RWPE1 (cell line): ENCODE measurements at regions not wholly inside any gene's neighbourhood (a gene's known extent, or its start where the extent isn't known, plus 50 kb on each side); places are given as distances from the start of the nearest gene placed in this dataset.
"Not testable (repeated sequence)": the region's sequence is repeated elsewhere in the genome, so short reads cannot be mapped to it uniquely, and the experiment has no call there.

Source experiments
- CTCF ChIA-PET: fragments of 350-600 bp; sonication (Branson Sonifier 250); formaldehyde crosslinking; extraction: SDS; loops from one replicate; lab custom pipeline; 2021; lab: Yijun Ruan, JAX
- POLR2A ChIA-PET: fragments of 400-600 bp; formaldehyde crosslinking; extraction: SDS; loops from one replicate; lab custom pipeline; 2020; ENCODE audit warnings: antibody characterized with exemption; ENCODE audit not compliant: low non-redundant PET; lab: Yijun Ruan, JAX
- DNase-seq: peaks from one replicate; pipeline ENCODE4 v3.0.0; 2012; ENCODE audit warnings: low spot score
- H3K27ac ChIP-seq: fragments of 450-650 bp; 2 replicates; pipeline ENCODE4 v1.5.1; 2017
- TF ChIP-seq, protein P1 (sequence below): fragments of 450-650 bp; conservative IDR thresholded peaks from 2 replicates; pipeline ENCODE4 v1.5.1; 2017; ENCODE audit warnings: low read depth, mild to moderate bottlenecking

DNA sequence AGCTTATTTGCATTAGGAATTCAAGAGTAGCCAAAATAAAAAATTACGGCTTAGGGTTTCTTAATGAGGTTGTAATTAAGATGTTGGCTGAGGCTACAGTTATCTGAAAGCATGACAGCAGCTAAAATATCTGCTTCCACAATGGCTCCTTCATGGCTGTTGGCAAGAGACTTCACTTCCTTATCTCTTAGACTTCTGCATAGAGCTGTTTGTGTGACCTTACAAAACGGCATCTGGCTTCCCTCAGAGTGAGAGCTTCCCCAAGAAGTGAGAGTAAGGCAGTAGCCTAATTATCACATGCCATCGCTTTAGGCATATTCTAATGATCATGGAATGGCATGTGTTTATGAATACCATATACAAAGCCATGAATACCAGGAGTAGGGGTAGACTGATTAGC is 57.6 kb downstream of the CCDC59 start:
- TF ChIP-seq, protein P1, sequence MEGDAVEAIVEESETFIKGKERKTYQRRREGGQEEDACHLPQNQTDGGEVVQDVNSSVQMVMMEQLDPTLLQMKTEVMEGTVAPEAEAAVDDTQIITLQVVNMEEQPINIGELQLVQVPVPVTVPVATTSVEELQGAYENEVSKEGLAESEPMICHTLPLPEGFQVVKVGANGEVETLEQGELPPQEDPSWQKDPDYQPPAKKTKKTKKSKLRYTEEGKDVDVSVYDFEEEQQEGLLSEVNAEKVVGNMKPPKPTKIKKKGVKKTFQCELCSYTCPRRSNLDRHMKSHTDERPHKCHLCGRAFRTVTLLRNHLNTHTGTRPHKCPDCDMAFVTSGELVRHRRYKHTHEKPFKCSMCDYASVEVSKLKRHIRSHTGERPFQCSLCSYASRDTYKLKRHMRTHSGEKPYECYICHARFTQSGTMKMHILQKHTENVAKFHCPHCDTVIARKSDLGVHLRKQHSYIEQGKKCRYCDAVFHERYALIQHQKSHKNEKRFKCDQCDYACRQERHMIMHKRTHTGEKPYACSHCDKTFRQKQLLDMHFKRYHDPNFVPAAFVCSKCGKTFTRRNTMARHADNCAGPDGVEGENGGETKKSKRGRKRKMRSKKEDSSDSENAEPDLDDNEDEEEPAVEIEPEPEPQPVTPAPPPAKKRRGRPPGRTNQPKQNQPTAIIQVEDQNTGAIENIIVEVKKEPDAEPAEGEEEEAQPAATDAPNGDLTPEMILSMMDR, result no peak
- no peak overlapping the region for H3K27ac ChIP-seq
- ChIA-PET POLR2A (no interaction called here), CTCF (no interaction called here)
- no peak for DNase-seq

DNA sequence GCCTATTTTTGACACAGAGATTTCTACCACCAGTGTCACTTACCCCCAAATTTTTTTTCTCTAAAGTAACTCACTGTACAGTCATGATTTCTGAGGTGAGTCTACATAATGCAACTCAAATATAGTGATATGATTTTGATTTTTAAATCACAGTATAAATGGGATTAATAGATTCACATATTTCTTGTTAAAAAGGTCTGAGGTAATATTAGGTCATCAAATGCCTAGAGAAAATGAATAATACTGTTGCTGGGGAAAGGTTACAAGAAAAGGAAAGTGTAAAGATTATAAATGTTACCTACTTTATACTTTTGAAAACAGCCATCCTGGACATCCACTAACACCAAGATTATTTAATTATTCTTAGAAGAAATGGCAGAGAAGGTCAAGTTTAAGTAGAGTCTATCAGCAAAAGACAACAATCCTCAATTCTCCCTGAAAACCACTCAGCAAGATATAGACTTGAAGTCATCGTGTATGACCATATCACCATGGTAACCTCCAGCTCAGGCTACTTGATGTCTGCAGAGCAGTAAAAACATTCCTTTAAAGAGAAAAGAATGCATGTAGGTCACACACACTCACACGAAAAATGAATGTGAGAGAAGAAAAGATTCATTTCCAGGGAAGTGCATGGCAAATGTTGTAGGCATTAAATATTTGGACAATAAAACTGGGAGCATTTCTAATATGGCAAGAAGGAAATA is 58.7 kb downstream of the CCDC59 start:
- DNase-seq, result no peak
- H3K27ac ChIP-seq, result no peak overlapping the region
- CTCF ChIA-PET, result no interaction called here
- TF ChIP-seq, protein P1, result no peak
- POLR2A ChIA-PET, result no interaction called here

DNA sequence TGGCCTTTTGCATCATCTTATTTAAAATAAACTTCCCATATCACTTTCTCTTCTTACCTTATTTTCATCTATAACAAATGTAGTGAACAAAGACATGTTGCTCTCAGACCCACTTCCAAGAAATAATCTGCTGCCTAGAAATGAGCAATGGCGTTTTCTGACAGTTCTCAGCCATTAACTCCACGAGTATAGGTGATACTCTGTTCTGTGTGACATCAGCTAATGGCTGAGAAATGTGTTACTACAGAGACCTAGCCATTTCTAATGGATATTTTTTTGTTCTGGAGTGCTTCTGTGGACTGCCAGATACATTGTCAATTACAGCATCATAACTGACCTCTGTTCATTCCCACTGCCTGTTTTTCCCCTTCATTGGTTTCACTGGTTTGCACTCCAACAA is 67.8 kb downstream of the CCDC59 start:
- no peak overlapping the region for H3K27ac ChIP-seq
- ChIA-PET POLR2A (no interaction called here), CTCF (no interaction called here)
- TF ChIP-seq, protein P1, result no peak
- DNase-seq, result no peak

DNA sequence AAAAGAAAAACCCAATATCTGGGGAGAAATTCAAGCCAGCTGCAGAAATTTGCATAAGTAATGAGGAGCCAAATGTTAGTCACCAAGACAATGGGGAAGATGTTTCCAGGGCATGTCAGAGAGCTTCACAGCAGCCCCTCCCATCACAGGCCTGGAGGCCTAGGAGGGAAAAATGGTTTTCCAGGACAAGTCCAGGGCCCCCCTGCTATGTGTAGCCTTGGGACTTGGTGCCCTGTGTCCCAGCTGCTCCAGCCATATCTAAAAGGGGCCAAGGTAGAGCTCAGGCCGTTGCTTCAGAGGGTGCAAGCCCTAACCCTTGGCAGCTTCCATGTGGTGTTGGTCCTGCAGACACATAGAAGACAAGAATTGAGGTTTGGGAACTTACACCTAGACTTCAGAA is 76.9 kb downstream of the CCDC59 start:
- CTCF ChIA-PET, DNase-seq, H3K27ac ChIP-seq, POLR2A ChIA-PET: not testable (repeated sequence)

DNA sequence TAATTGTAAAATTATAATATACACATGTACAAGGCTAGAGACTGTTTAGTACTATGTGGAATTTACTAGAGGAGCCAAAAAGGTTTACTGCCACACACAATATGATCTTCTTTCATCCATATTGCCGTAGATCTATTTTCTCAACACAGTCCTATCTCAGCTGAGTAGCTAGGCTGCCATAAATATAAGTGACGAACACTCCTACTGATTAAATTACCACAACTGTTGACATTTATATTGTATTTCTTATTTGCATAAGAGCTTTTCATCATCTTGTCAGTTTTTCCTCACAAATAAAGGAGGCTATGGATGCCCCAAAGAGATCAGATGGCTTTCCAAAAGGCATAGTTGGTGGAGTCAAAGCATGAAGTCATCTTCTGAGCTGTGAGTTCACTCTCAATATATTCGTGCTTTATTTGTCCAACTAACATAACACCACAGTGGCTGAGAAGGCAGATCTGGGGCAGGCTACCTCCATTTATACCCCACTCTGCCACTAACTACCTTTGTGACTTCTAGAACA is 78.6 kb downstream of the CCDC59 start:
- TF ChIP-seq, protein P1, result no peak
- CTCF ChIA-PET, result no interaction called here
- POLR2A ChIA-PET, result no interaction called here
- no peak for DNase-seq
- no peak overlapping the region for H3K27ac ChIP-seq

DNA sequence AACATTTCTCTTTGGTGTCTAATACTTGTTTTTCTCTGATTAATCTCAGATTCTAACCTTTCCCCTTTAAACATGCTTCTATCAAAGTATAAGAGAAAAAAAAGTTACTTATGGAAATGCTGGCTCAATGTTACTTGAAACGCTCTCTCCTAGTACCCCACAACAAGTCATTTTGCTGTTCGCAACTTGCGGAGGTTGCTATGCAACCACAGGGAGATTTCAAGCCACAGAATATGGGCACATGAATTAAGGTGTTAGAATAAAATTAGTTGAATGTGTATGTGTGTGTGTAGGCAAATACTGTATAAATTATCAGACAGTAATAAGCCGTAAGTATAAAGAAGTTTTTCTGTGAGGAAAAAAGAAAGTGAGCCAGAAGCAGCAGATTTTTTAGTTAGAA is 80.6 kb downstream of the CCDC59 start:
- POLR2A ChIA-PET, result no interaction called here

DNA sequence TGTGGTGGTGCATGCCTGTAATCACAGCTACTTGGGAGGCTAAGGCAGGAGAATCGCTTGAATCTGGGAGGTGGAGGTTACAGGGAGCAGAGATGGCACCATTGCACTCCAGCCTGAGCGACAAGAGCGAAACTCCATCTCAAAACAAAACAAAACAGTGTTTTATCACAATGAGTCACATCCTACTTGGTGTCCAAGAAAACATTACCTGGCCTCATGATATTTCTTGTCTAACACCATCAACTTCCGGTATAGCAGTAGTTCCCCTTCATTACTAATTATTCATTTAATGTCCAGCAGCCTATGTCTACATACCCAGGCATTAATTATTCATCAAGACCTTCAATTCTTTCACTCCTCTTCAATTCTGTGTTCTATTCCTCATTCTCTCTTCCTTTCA is 115.5 kb downstream of the CCDC59 start:
- TF ChIP-seq, protein P1, result no peak
- ChIA-PET POLR2A (no interaction called here), CTCF (no interaction called here)
- no peak overlapping the region for H3K27ac ChIP-seq
- no peak for DNase-seq

More for the DNA sequence above, 80.6 kb downstream of the CCDC59 start:
- TF ChIP-seq, protein P1, result no peak
- no peak for DNase-seq
- no peak overlapping the region for H3K27ac ChIP-seq
- CTCF ChIA-PET, result interaction anchor here (0.6 kb wide), 1 partner anchor 9 kb away, joined by 5 read pairs; no protein-coding TSS in a partner anchor
